ENCODE measurements at regions not wholly inside any gene's neighbourhood (a gene's known extent, or its start where the extent isn't known, plus 50 kb on each side); places are given as distances from the start of the nearest gene placed in this dataset.
"Not testable (repeated sequence)": the region's sequence is repeated elsewhere in the genome, so short reads cannot be mapped to it uniquely, and the experiment has no call there.

GRCh38 chr9:11506980-11507379, 894.2 kb upstream of the PTPRD start:
- DNase-seq (ENCODE audit: low read depth), result no peak

- DNase-seq (ENCODE audit: low read depth), result no peak
Observed at GRCh38 chr9:11537566-11537965, 924.8 kb upstream of the PTPRD start.

DNA sequence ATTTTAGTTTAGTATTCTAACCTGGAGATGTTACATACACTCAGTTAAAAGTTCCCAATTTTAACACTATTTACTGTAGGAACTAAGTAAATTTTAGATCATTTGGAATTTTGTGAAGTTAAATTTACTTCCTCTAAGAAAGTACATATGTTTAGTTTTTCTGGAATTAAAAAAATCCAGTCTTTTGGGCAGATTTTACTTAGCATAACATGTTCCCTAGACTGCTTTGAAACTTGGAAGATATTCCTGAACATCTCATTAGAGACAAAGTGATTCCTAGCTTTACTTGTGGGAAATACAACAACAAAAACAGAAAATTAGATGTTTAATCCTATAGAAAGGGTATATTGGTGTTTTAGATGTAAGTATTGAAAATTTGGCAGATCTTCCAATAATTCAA, 930.0 kb upstream of the PTPRD start:
- DNase-seq (ENCODE audit: low read depth), result no peak

DNA sequence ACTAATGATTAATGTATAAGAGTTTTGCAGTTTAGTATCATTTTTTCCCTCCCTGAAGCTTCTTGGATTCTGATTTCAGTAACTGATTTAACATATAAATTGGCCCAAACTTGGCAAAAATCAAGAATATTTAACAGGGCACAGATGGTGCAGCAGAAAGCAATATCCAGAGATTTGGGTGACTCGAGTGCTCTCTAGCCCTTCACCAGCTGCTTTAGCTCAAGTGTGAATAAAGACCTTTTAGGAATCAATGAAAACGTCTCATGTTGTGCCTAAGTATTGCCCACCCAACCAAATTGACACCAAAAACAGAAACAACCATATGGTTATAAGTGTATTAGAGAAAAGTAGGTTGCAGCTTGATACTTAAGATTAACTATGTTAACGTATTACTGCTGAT, 933.4 kb upstream of the PTPRD start:
- DNase-seq (ENCODE audit: low read depth), result no peak

- no peak for DNase-seq (ENCODE audit: low read depth)
Observed at GRCh38 chr9:11549311-11549794, 936.6 kb upstream of the PTPRD start.

- no peak for DNase-seq (ENCODE audit: low read depth)
Observed at GRCh38 chr9:11551106-11551505, 938.3 kb upstream of the PTPRD start.

GRCh38 chr9:11558043-11558442, 945.2 kb upstream of the PTPRD start:
- no peak for DNase-seq (ENCODE audit: low read depth)

DNA sequence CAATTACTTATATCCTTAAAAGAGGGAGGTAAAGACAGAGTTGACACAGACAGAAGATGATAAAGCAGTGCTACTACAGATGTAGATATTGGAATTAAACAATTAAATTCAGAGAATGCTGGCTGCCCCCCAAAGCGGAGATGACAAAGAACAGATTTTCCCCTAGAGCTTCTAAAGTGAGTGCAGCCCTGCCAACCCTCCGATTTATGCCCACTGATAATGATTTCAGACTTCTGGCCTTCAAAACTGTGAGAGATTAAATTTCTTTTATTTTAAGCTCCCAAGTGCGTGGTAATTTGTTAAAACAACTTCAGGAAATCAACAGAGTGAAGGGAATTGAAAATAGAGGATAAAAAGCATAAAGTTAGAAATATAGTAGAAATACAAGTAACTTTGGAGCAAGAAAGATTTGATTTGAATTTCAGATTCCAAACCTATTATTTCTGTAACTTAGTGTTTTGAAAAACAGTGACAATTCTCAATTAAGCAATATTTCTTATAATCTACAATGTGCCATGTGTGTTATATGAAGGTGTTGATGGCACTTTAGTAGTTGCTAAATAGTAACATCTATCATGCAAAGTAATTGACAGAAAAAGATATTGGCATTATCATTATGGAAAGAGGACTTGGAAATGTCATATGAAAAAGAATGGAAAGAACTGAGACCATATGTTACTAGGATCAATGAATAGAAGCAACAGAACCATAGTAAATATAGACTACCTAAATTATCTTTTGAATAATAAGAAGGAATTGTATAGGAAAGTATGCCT, 946.4 kb upstream of the PTPRD start:
- DNase-seq (ENCODE audit: low read depth), result no peak

DNA sequence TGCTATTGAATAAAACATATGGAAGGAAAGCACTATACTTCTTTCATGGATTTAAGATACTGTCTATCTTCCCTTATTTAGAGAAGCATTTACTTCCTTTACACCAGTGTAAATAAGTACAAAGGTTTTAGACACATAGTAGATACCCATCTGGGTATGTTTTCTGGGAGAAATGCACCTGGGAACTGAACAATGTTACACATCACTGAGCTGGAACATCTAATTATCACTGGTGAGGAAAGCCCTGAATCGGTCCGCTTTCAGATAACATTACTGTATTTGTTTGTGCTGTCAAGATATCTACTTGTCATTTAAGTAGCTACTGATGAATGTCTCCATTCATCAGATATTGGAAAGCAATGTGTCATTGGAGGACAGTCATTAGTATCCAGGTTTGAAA, 964.7 kb upstream of the PTPRD start:
- DNase-seq (ENCODE audit: low read depth), result no peak

DNA sequence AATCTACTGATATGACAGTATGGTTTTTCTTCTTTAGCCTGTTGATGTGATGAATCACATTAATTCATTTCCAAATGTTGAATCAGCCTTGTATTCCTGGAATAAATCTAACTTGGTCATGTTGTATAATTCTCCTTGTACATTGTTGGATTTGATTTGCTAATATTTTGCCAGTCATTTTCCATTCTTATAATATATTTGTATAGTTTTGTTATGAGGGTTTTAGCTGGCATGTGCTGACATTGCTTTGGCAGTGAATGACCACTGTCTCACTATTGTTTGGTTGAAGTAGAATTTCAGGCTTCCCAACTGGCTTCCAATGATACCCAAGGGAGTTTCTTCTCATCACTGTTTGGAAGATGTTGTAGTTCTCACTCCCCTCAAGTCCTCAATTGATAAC, 983.0 kb upstream of the PTPRD start:
- DNase-seq (ENCODE audit: low read depth), result no peak

- no peak for DNase-seq (ENCODE audit: low read depth)
Observed at GRCh38 chr9:11618241-11618805, 1005.5 kb upstream of the PTPRD start.

DNA sequence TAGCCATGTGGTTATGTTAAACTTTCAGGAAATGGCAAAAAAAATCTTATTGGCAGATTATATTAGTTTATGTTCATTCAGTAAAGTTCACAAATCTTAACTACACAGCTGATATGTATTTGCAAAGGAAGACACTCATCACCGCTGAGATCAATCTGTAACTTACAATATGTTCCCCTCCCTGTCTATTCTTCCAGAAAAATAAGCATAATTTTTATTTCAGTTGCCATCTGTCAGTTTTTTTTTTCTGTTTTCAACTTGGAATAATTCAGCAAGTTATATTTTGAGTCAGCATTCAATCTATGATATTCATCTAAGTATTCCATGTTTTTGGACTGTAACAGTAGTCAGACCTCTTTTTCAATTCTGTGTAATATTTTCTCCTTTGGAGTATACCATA, 1019.9 kb upstream of the PTPRD start:
- DNase-seq (ENCODE audit: low read depth), result no peak

DNA sequence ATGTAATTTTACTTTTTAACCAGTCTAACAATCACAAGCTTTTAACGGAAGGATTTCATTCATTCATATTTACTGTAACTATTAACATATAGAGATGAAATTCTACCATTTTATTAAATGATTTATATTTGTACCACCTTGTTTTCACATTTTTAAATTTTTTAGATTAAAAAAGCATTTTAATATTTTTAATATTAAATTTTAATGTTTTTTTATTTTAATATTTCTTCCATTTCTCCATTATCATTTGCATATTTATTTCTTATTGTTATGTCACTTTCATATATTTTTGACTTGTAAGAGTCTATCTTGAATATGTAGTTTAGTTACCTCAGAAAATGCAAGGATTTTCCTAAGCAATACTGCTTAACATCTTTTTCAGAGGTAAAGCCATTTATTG, 1034.0 kb upstream of the PTPRD start:
- no peak for DNase-seq (ENCODE audit: low read depth)

- no peak for DNase-seq (ENCODE audit: low read depth)
Observed at GRCh38 chr9:11653867-11654266, 1039.3 kb upstream of the TYRP1 start.

GRCh38 chr9:11663913-11664312, 1029.3 kb upstream of the TYRP1 start:
- no peak for DNase-seq (ENCODE audit: low read depth)

DNA sequence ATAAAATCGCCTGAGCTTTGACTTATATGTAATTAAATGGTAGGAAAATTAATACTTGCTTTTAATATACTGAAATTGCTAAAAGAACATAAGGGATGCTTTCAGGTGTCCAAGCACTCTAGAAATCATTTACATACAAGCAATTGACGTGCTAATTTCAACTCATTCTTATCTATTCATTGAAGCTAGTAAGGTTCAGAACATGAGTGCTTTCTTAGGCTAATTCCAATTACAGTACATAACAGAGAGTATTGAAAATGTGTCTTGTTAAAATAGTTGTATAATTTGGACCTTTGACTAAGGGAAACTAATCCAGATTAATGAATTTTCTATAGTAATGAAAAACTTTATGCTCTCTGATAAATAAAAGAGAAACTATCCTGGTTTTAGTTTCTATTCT, 1016.4 kb upstream of the TYRP1 start:
- DNase-seq (ENCODE audit: low read depth), result no peak

DNA sequence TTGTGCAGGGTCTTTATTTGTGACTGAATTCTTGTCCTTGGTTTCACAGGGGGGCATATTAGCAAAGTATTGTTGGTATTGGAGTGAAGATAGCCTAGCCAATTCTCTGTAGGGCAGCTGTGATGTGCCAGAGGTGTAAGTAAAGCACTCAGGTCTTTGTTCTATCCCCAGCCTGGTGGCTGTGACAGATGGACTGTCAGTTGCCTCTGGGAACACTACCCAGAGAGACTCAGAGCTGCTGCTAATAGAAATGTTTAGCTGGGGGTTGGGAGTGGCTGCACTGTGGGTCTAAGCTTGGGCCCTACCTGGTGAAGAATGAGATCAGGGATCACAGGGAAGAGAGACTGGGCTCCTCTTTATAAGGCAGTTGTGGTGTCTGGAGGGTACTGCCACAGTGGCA, 1006.5 kb upstream of the TYRP1 start:
- DNase-seq (ENCODE audit: low read depth), result no peak

GRCh38 chr9:11697126-11697525, 996.1 kb upstream of the TYRP1 start:
- DNase-seq (ENCODE audit: low read depth), result no peak

DNA sequence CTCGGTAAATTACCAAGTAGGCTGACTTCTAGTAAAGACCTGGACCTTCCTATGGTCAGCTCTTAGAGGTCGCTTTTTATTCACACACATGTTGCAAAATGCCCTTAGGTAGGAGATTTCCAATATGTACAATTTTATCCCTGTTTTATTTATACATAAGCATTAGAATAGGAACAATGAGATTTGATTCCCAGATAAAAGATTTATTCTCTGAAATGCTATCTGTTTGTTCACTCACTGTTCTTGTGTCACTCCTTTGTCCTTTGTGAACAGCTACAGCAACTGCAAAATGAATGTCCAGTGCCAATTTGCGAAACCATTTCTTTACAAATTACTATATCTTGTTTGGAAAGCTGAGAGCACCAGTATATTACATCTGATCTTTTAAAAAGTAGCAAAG, 991.5 kb upstream of the TYRP1 start:
- no peak for DNase-seq (ENCODE audit: low read depth)

- no peak for DNase-seq (ENCODE audit: low read depth)
Observed at GRCh38 chr9:11702548-11702947, 990.6 kb upstream of the TYRP1 start.

GRCh38 chr9:11704198-11704597, 989.0 kb upstream of the TYRP1 start:
- not testable (repeated sequence) for DNase-seq (ENCODE audit: low read depth)

DNA sequence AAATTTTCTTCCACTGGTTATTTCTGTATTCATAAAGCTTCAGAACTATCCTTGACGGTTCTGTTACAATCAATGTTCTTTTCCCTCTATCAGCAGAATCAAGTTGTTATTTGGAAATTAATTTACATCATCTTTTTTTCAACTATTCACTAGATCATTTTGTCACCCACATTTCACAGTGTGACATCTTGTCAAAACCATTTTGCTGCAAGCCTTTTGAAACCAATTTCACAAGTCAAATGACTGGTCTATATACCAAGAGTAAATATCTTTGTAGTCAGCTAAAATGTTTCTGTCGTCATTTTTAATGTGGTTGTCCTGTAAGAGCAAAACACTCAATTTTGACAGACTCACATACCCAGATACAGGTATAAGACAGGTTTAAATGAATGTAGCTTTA, 984.3 kb upstream of the TYRP1 start:
- DNase-seq (ENCODE audit: low read depth), result no peak

DNA sequence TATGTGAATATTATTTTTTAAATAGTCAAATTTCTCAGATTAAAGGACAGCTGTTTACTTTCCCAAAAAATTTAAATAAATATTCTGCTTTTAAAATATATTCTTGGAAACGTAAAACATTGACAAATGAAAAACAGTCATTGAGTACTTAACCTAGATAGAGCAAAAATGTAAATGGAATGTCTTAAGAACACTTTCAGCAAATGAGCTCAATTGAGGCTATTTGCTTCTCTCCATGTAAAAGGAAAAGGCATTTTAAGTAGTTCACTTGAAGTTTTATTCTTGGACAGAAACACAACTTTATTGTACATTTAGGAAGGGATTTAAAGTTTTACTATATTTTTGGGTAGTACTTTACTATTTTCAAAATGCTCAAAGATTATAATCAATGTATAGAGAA, 983.6 kb upstream of the TYRP1 start:
- DNase-seq (ENCODE audit: low read depth), result no peak

DNA sequence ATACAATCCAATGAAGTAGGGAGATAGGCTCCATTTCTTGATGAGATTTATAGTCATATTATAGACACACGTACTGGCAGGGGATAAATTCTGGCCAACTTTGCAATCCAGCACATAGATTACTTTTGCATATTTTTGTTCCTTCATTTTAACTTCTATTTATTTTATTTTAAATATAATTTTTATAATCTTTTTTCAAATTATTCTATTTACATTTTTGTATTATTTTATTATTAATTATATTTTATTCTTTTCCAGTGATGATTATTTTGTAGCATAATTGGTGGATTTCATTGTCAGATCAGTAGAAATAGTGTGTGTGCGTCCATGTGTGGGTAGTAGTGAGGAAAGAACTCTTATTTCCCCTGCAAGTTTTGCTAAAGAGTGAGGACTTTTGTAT, 980.1 kb upstream of the TYRP1 start:
- DNase-seq (ENCODE audit: low read depth), result no peak

All from HS-27A (cell line).